ENCODE measurements at regions not wholly inside any gene's neighbourhood (a gene's known extent, or its start where the extent isn't known, plus 50 kb on each side); places are given as distances from the start of the nearest gene placed in this dataset.
"Not testable (repeated sequence)": the region's sequence is repeated elsewhere in the genome, so short reads cannot be mapped to it uniquely, and the experiment has no call there.

DNA sequence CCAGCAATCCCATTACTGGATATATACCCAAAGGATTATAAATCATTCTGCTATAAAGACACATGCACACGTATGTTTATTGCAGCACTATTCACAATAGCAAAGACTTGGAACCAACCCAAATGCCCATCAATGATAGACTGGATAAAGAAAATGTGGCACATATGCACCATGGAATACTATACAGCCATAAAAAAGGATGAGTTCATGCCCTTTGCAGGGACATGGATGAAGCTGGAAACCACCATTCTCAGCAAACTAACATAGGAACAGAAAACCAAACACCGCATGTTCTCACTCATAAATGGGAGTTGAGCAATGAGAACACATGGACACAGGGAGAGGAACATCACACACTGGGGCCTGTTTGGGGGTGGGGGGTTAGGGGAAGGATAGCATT lies 90.8 kb upstream of the NTF3 start:
- ATAC-seq (replicated peaks in 1 of 4); H3K9me3 Mint-ChIP-seq; H3K4me1 ChIP-seq (ENCODE audit: control insufficient read depth in 1 of 2, extremely low read depth in 1 of 2, insufficient read depth in 2 of 2, low read length in 2 of 2); H3K27me3 Mint-ChIP-seq; H3K4me3 ChIP-seq (ENCODE audit: control insufficient read depth in 1 of 2, extremely low read depth in 1 of 2, low read length in 1 of 2); H3K36me3 ChIP-seq (ENCODE audit: control insufficient read depth in 2 of 2, extremely low read depth in 1 of 2, insufficient read depth in 1 of 2, low read length in 1 of 2); H3K27me3 ChIP-seq (replicated peaks in 1 of 2; ENCODE audit: control insufficient read depth in 2 of 2, extremely low read depth in 1 of 2, insufficient read depth in 2 of 2, low read length in 1 of 2); H3K9me3 ChIP-seq; POLR2A ChIA-PET; H3K36me3 Mint-ChIP-seq; H3K4me3 Mint-ChIP-seq; DNase-seq; H3K27ac Mint-ChIP-seq; H3K4me1 Mint-ChIP-seq; H3K27ac ChIP-seq (ENCODE audit: low read length): not testable (repeated sequence)
- no CpG with 5 or more reads among the region's 2 CpGs for WGBS (ENCODE audit: insufficient coverage)
- CTCF ChIA-PET: interaction anchor here in 1 of 2 donors (0.6 kb wide), 1 partner anchor 9 kb away, joined by 3 read pairs; no protein-coding TSS in a partner anchor

DNA sequence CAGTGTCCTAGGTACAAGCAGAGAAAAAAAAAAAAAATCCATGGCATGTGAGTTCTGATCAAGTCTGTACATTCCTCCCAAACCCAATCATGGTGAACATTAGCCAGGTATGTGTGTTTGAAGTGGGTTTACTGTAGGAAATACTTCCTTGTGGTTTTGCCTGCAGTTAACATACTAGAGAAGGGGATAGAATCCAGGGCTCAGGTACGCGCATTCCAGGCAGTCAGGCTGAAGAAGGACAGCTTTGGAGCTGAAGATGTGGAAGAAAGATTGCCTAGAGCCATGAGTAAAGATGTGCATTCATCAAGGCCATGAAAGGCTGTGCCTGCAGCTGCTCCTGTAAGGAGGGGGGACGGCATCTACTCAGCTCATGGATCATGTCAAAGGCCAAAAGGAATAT lies 88.2 kb upstream of the NTF3 start:
- DNase-seq (no peak), ATAC-seq (replicated peaks in 1 of 4) (no peak)
- ChIA-PET CTCF (no interaction called here), POLR2A (no interaction called here)
- Histone ChIP-seq H3K9me3 (no peaks in the 10 kb centered on the region), H3K27ac (ENCODE audit: low read length) (no peak overlapping the region), H3K36me3 (ENCODE audit: control insufficient read depth in 2 of 2, extremely low read depth in 1 of 2, insufficient read depth in 1 of 2, low read length in 1 of 2) (no peaks in the 10 kb centered on the region), H3K27me3 (replicated peaks in 1 of 2; ENCODE audit: control insufficient read depth in 2 of 2, extremely low read depth in 1 of 2, insufficient read depth in 2 of 2, low read length in 1 of 2) (no peaks in the 10 kb centered on the region), H3K4me3 (ENCODE audit: control insufficient read depth in 1 of 2, extremely low read depth in 1 of 2, low read length in 1 of 2) (no peak overlapping the region), H3K4me1 (ENCODE audit: control insufficient read depth in 1 of 2, extremely low read depth in 1 of 2, insufficient read depth in 2 of 2, low read length in 2 of 2) (no peaks in the 10 kb centered on the region)
- Mint-ChIP-seq H3K27ac (no peak overlapping the region), H3K27me3 (peaks cover 7 to 19% of the 10 kb centered on the region in 2 donors), H3K36me3 (no peaks in the 10 kb centered on the region), H3K4me1 (no peaks in the 10 kb centered on the region), H3K9me3 (no peaks in the 10 kb centered on the region), H3K4me3 (no peak overlapping the region)
- 87% methylated on average over 3 of the region's 3 CpGs for WGBS (ENCODE audit: insufficient coverage)

DNA sequence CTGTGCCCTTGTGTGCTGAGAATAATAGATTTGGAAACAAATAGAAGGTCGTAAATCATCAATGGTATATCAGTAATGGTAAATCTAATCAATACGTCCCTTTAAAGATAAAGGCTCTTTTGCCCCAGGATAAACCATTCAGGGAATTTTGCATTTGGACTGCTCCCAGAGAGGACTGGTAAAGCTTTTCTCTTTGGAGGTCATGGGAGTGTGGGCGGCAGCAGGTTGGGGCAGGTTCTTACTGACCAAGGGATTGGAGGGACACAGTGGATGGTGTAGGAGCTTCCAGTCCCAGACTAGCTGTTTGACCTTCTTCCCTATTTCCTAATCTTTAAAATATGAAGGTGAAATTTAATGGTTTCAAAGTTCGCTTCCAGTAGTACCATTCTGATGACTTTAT lies 87.8 kb upstream of the NTF3 start:
- ChIA-PET CTCF (no interaction called here), POLR2A (no interaction called here)
- Mint-ChIP-seq H3K9me3 (no peaks in the 10 kb centered on the region), H3K36me3 (no peaks in the 10 kb centered on the region), H3K4me1 (no peaks in the 10 kb centered on the region), H3K4me3 (no peak overlapping the region), H3K27me3 (peaks cover 7 to 16% of the 10 kb centered on the region in 2 donors), H3K27ac (no peak overlapping the region)
- no peak overlapping the region for H3K4me3 ChIP-seq (ENCODE audit: control insufficient read depth in 1 of 2, extremely low read depth in 1 of 2, low read length in 1 of 2)
- no peaks in the 10 kb centered on the region for H3K4me1 ChIP-seq (ENCODE audit: control insufficient read depth in 1 of 2, extremely low read depth in 1 of 2, insufficient read depth in 2 of 2, low read length in 2 of 2)
- ATAC-seq (replicated peaks in 1 of 4): no peak
- H3K27ac ChIP-seq (ENCODE audit: low read length): no peak overlapping the region
- WGBS (ENCODE audit: insufficient coverage): 100% methylated on average over 1 of the region's 4 CpGs
- H3K27me3 ChIP-seq (replicated peaks in 1 of 2; ENCODE audit: control insufficient read depth in 2 of 2, extremely low read depth in 1 of 2, insufficient read depth in 2 of 2, low read length in 1 of 2): no peaks in the 10 kb centered on the region
- no peak for DNase-seq
- H3K36me3 ChIP-seq (ENCODE audit: control insufficient read depth in 2 of 2, extremely low read depth in 1 of 2, insufficient read depth in 1 of 2, low read length in 1 of 2): no peaks in the 10 kb centered on the region
- H3K9me3 ChIP-seq: no peaks in the 10 kb centered on the region

DNA sequence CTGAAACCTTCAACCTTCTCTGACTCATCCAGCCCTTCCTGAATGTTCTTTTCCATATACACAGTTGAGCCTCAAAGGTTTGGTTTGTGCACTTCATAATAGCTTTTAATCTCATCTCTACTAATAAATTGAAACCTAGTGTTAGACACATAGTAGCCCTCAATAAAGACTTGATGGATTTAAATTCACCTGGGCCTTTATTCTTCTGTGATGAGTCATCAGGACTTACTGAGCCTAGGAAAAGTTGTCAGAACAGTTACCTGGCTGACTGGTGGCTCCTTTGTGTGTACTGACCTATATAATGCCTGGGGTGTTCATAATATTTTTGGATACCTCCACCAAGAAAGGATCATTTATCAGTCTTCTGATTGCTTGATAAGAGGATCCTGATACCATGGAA lies 86.4 kb upstream of the NTF3 start:
- Histone ChIP-seq H3K27ac (ENCODE audit: low read length) (no peak overlapping the region), H3K4me3 (ENCODE audit: control insufficient read depth in 1 of 2, extremely low read depth in 1 of 2, low read length in 1 of 2) (no peak overlapping the region), H3K36me3 (ENCODE audit: control insufficient read depth in 2 of 2, extremely low read depth in 1 of 2, insufficient read depth in 1 of 2, low read length in 1 of 2) (no peaks in the 10 kb centered on the region), H3K4me1 (ENCODE audit: control insufficient read depth in 1 of 2, extremely low read depth in 1 of 2, insufficient read depth in 2 of 2, low read length in 2 of 2) (no peaks in the 10 kb centered on the region), H3K9me3 (no peaks in the 10 kb centered on the region), H3K27me3 (replicated peaks in 1 of 2; ENCODE audit: control insufficient read depth in 2 of 2, extremely low read depth in 1 of 2, insufficient read depth in 2 of 2, low read length in 1 of 2) (no peaks in the 10 kb centered on the region)
- H3K27me3 Mint-ChIP-seq: peaks cover 7 to 16% of the 10 kb centered on the region in 2 donors
- ChIA-PET CTCF (no interaction called here), POLR2A (no interaction called here)
- H3K27ac Mint-ChIP-seq: no peak overlapping the region
- peaks cover 0 to 3% (median 0%) of the 10 kb centered on the region in 3 donors for H3K9me3 Mint-ChIP-seq
- no peaks in the 10 kb centered on the region for H3K36me3 Mint-ChIP-seq
- no peaks in the 10 kb centered on the region for H3K4me1 Mint-ChIP-seq
- DNase-seq (no peak), ATAC-seq (replicated peaks in 1 of 4) (no peak)
- H3K4me3 Mint-ChIP-seq: no peak overlapping the region

DNA sequence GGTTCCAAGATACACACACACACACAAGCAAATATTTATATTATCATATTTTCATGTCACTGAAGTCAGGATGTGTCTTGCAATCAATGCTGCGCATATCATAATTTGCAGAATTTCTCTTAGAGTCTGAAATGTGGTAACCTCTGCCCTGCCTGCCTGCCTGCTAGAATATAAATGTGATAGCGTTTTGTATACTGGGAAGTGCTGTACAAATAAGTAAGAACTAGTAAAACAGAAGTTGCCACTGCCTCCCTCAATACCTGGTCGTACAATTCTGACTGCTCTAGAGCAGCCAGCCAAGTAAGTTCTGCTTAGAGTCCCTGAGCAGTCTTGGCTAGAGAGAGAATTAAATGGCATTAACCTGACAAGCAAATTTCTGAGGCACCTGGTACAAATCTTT lies 83.9 kb upstream of the NTF3 start:
- ChIA-PET CTCF (no interaction called here), POLR2A (no interaction called here)
- no CpG with 5 or more reads among the region's 3 CpGs for WGBS (ENCODE audit: insufficient coverage)
- no peaks in the 10 kb centered on the region for H3K4me1 Mint-ChIP-seq
- H3K27ac Mint-ChIP-seq: no peak overlapping the region
- Histone ChIP-seq H3K9me3 (no peaks in the 10 kb centered on the region), H3K36me3 (ENCODE audit: control insufficient read depth in 2 of 2, extremely low read depth in 1 of 2, insufficient read depth in 1 of 2, low read length in 1 of 2) (no peaks in the 10 kb centered on the region), H3K27ac (ENCODE audit: low read length) (no peak overlapping the region), H3K4me1 (ENCODE audit: control insufficient read depth in 1 of 2, extremely low read depth in 1 of 2, insufficient read depth in 2 of 2, low read length in 2 of 2) (no peaks in the 10 kb centered on the region), H3K27me3 (replicated peaks in 1 of 2; ENCODE audit: control insufficient read depth in 2 of 2, extremely low read depth in 1 of 2, insufficient read depth in 2 of 2, low read length in 1 of 2) (no peaks in the 10 kb centered on the region), H3K4me3 (ENCODE audit: control insufficient read depth in 1 of 2, extremely low read depth in 1 of 2, low read length in 1 of 2) (no peak overlapping the region)
- peaks cover 7 to 16% of the 10 kb centered on the region in 2 donors for H3K27me3 Mint-ChIP-seq
- no peaks in the 10 kb centered on the region for H3K36me3 Mint-ChIP-seq
- peaks cover 7 to 19% (median 8%) of the 10 kb centered on the region in 3 donors for H3K9me3 Mint-ChIP-seq
- H3K4me3 Mint-ChIP-seq: no peak overlapping the region
- ATAC-seq (replicated peaks in 1 of 4): no peak
- DNase-seq: no peak

DNA sequence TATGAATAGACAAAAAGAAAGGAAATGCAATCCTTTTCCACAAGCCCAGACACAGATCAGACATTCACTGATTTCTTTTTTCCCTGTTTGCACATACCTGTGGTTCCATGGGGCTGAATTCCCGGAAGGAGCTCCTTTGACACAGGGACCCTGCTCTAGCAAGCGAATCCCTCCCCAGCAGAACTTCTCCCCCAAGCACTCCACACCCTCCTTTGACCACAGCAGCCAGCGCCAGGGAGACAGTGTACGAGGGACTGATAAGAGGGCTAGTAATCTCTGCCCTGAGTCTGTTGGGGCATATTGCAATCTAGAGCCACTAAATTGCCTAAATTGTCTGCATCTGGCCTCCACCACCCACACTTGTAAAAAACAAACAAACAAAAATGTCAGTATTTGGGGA lies 83.4 kb upstream of the NTF3 start:
- no peaks in the 10 kb centered on the region for H3K36me3 Mint-ChIP-seq
- peaks cover 8 to 23% (median 11%) of the 10 kb centered on the region in 3 donors for H3K9me3 Mint-ChIP-seq
- Histone ChIP-seq H3K4me1 (ENCODE audit: control insufficient read depth in 1 of 2, extremely low read depth in 1 of 2, insufficient read depth in 2 of 2, low read length in 2 of 2) (no peaks in the 10 kb centered on the region), H3K27me3 (replicated peaks in 1 of 2; ENCODE audit: control insufficient read depth in 2 of 2, extremely low read depth in 1 of 2, insufficient read depth in 2 of 2, low read length in 1 of 2) (no peaks in the 10 kb centered on the region), H3K4me3 (ENCODE audit: control insufficient read depth in 1 of 2, extremely low read depth in 1 of 2, low read length in 1 of 2) (no peak overlapping the region), H3K27ac (ENCODE audit: low read length) (no peak overlapping the region), H3K9me3 (no peaks in the 10 kb centered on the region), H3K36me3 (ENCODE audit: control insufficient read depth in 2 of 2, extremely low read depth in 1 of 2, insufficient read depth in 1 of 2, low read length in 1 of 2) (no peaks in the 10 kb centered on the region)
- no peaks in the 10 kb centered on the region for H3K4me1 Mint-ChIP-seq
- DNase-seq (no peak), ATAC-seq (replicated peaks in 1 of 4) (no peak)
- WGBS (ENCODE audit: insufficient coverage): 80% methylated on average over 2 of the region's 4 CpGs
- H3K27me3 Mint-ChIP-seq: peaks cover 7 to 16% of the 10 kb centered on the region in 2 donors
- H3K4me3 Mint-ChIP-seq: no peak overlapping the region
- CTCF ChIA-PET: no interaction called here
- POLR2A ChIA-PET: no interaction called here
- H3K27ac Mint-ChIP-seq: no peak overlapping the region

DNA sequence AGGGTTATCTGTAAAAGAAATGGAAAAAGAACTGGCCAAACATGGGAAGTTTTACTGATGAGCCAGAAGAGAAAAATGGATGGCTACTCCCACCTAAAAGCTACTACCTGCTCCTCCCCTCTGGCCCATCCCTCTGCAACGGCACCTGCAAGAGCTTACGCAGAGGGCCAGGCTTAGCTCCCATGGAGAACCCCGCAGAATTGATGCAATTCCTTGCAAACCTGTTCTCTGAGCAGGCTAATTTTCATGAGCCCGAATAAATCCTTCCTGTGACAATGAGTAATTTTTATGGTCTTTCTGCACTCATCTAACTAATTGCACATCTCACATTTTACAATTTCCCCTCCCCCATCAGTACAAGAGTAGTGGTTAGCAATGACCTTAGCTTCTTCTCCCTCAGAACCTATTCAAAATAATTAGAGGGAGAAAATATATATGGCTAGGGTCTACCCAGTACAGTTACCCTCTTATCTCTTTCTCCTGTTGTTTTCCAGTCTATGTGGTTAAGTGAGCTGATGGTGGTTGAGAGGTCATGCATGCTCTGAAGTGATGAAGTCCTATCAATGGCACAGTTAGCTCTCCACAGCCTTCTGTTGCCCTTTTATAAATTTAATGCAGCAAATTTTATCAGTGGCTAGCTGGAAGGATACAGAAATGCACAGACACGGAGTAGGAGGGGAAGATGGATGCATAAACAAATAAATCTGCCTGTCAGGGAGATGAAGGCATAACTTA lies 67.7 kb upstream of the NTF3 start:
- Histone ChIP-seq H3K9me3 (no peaks in the 10 kb centered on the region), H3K27me3 (replicated peaks in 1 of 2; ENCODE audit: control insufficient read depth in 2 of 2, extremely low read depth in 1 of 2, insufficient read depth in 2 of 2, low read length in 1 of 2) (peaks cover 0 to 4% of the 10 kb centered on the region in 2 experiments), H3K36me3 (ENCODE audit: control insufficient read depth in 2 of 2, extremely low read depth in 1 of 2, insufficient read depth in 1 of 2, low read length in 1 of 2) (no peaks in the 10 kb centered on the region), H3K27ac (ENCODE audit: low read length) (no peak overlapping the region), H3K4me3 (ENCODE audit: control insufficient read depth in 1 of 2, extremely low read depth in 1 of 2, low read length in 1 of 2) (no peak overlapping the region), H3K4me1 (ENCODE audit: control insufficient read depth in 1 of 2, extremely low read depth in 1 of 2, insufficient read depth in 2 of 2, low read length in 2 of 2) (no peaks in the 10 kb centered on the region)
- no peak overlapping the region for H3K4me3 Mint-ChIP-seq
- ATAC-seq (replicated peaks in 1 of 4) (no peak), DNase-seq (no peak)
- CTCF ChIA-PET: interaction anchor here in 1 of 2 donors (0.5 kb wide), 1 partner anchor 904 kb away, joined by 9 read pairs; no protein-coding TSS in a partner anchor
- H3K4me1 Mint-ChIP-seq: no peaks in the 10 kb centered on the region
- no peak overlapping the region for H3K27ac Mint-ChIP-seq
- 83% methylated on average over 3 of the region's 5 CpGs for WGBS (ENCODE audit: insufficient coverage)
- peaks cover 2 to 7% of the 10 kb centered on the region in 2 donors for H3K27me3 Mint-ChIP-seq
- no peaks in the 10 kb centered on the region for H3K36me3 Mint-ChIP-seq
- POLR2A ChIA-PET: no interaction called here
- H3K9me3 Mint-ChIP-seq: peaks cover 0 to 6% (median 0%) of the 10 kb centered on the region in 3 donors
